HUES64 (cell line): ENCODE measurements at regions not wholly inside any gene's neighbourhood (a gene's known extent, or its start where the extent isn't known, plus 50 kb on each side); places are given as distances from the start of the nearest gene placed in this dataset.

Experiments used
- H3K27ac ChIP-seq: 2 replicates; pipeline ENCODE4 v1.7.0; 2013; ENCODE audit warnings: low read depth, low read length, inconsistent platforms
- H3K27me3 ChIP-seq: 2 replicates; pipeline ENCODE4 v1.6.1; 2013; ENCODE audit warnings: mild to moderate bottlenecking, low read length; ENCODE audit not compliant: insufficient read depth
- H3K36me3 ChIP-seq: 2 replicates; pipeline ENCODE4 v1.6.1; 2013; ENCODE audit warnings: mild to moderate bottlenecking, low read length; ENCODE audit not compliant: insufficient read depth
- H3K4me1 ChIP-seq: 2 replicates; pipeline ENCODE4 v1.6.1; 2013; ENCODE audit warnings: mild to moderate bottlenecking, low read length, moderate library complexity; ENCODE audit not compliant: insufficient read depth
- H3K4me3 ChIP-seq: 2 replicates; pipeline ENCODE4 v1.5.1; 2013; ENCODE audit warnings: mild to moderate bottlenecking, low read length, moderate library complexity
- H3K9ac ChIP-seq: 2 replicates; pipeline ENCODE4 v1.6.1; 2013; ENCODE audit warnings: mild to moderate bottlenecking, low read depth, low read length
- H3K9me3 ChIP-seq: 2 replicates; pipeline ENCODE4 v1.6.1; 2013; ENCODE audit warnings: low read depth, low read length; ENCODE audit not compliant: insufficient read depth
- WGBS: fragments of 150-250, 120-280 bp; methylation state at CpG from one replicate; pipeline ENCODE4 v1.1.7; 2013; ENCODE audit warnings: missing lambda C conversion rate; 5-methylcytosine and 5-hydroxymethylcytosine counted together

DNA sequence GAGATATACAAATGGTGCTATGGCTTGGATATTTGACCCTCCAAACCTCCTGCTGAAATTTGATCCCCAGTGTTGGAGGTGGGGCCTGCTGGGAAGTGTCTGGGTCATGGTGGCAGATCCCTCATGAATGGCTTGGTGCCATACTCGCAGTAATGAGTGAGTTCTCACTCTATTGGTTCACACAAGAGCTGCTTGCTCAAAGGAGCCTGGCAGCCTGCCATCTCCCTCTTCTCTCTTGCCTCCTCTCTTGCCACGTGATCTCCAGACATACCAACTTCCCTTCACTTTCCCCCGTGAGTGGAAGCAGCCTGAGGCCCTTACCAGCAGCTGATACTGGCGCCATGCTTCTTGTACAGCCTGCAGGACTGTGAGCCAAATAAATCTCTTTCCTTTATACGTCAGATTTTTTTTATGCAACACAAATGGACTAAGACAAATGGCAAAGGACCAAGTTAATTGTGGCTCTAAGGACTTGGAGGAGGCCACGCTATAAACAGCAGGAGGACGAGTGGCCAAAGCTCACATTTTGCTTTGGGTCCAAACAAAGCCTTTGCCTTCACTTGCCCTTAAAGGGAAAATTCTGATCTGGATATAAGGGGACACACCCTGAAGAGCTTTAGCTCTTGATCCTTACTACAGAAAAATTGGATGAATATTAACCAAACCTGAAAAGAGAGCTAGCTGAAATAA lies 214.7 kb downstream of the SS18 start:
- no peaks in the 10 kb centered on the region for H3K36me3 ChIP-seq

DNA sequence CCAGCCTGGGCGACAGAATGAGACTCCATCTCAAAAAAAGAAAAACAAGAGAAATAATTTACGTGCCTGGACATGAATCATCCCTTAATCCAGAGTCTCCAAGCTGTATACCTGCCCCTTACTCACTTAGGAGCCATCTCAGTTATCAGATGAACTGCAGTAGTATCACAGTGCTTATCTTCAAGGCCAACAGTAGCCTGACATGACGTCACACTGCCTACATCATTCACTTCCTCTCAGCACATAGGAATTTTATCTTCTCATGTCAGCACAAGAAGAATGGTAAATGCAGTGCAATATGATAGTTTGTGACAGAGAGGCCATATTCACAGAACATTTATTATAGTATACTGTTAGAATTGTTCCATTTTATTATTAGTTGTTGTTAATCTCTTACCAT lies 216.6 kb downstream of the SS18 start:
- no peaks in the 10 kb centered on the region for H3K27me3 ChIP-seq
- 0 out of 2 replicates have a peak, but pooled peaks cover 5% of the 10 kb centered on the region for H3K4me1 ChIP-seq
- no peaks in the 10 kb centered on the region for H3K36me3 ChIP-seq
- no peak overlapping the region for H3K27ac ChIP-seq
- no peaks in the 10 kb centered on the region for H3K9me3 ChIP-seq
- no peak overlapping the region for H3K4me3 ChIP-seq
- H3K9ac ChIP-seq = no peak overlapping the region
- 62% methylated on average over 3 of the region's 3 CpGs for WGBS

More for the DNA sequence above, 214.7 kb downstream of the SS18 start:
- WGBS = 93% methylated on average over 7 of the region's 7 CpGs
- no peaks in the 10 kb centered on the region for H3K4me1 ChIP-seq
- H3K9me3 ChIP-seq = no peaks in the 10 kb centered on the region
- no peak overlapping the region for H3K27ac ChIP-seq
- no peak overlapping the region for H3K9ac ChIP-seq
- H3K27me3 ChIP-seq = no peaks in the 10 kb centered on the region
- no peak overlapping the region for H3K4me3 ChIP-seq

DNA sequence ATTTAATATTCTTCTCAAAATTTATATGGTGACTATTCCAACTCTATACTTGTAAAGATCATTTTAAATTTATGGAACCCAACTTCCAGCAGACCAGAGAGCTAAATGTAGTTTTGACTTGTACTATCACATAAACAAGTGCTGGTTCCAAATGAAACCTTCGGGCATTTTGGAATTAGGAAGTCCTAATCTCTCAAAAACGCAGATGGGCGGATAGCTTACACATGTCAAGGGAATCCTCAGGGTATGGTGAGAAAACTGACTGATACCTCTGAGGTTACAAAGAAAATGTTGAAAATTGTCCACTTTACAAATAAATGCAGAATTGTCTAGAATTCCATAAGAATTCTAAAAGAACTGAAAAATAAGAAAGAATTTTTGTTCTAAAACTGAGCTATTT lies 224.1 kb downstream of the SS18 start:
- no peaks in the 10 kb centered on the region for H3K9me3 ChIP-seq
- WGBS = 99% methylated on average over 3 of the region's 3 CpGs
- H3K27me3 ChIP-seq = no peaks in the 10 kb centered on the region
- H3K36me3 ChIP-seq = no peaks in the 10 kb centered on the region
- H3K27ac ChIP-seq = no peak overlapping the region
- H3K4me3 ChIP-seq = no peak overlapping the region
- no peak overlapping the region for H3K9ac ChIP-seq
- 0 out of 2 replicates have a peak, but pooled peaks cover 5% of the 10 kb centered on the region for H3K4me1 ChIP-seq

DNA sequence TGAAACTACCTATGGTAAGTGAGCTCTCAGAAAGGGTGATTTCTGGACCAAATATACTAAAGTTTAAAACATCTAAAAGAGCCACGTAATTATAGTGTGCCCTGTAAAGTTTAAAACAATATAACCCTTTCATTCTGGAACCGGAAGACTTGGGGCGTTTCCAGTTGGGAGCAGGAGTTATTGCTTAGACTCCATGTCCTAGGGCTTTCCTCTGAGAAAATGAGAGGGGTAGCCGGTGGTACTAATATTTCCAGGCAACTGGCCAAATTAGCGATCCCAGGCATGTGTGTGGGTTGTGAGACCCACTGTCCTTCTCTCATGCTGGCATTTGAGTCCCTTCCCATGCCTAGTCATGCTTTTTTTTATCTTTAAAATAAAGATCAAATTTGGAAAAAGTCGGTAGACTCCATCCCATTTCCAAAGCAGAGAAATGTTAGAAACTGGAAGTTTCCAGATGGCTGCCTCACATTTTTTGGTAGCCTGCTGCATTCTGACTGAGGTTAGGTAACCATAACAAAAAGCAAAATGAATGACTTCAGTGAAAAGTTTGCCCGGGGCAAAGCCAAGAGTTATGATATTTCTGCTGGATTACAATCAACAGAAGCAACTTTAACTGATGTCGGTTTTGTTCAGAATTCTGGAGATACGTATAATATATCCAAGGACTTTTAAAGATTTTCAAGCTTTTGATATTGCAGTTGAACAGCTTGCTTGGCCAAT lies 227.4 kb downstream of the SS18 start:
- Histone ChIP-seq H3K4me3 (no peak overlapping the region), H3K9ac (no peak overlapping the region), H3K36me3 (no peaks in the 10 kb centered on the region), H3K27ac (no peak overlapping the region), H3K9me3 (no peaks in the 10 kb centered on the region), H3K27me3 (no peaks in the 10 kb centered on the region), H3K4me1 (no peaks in the 10 kb centered on the region)
- WGBS = 96% methylated on average over 9 of the region's 9 CpGs

DNA sequence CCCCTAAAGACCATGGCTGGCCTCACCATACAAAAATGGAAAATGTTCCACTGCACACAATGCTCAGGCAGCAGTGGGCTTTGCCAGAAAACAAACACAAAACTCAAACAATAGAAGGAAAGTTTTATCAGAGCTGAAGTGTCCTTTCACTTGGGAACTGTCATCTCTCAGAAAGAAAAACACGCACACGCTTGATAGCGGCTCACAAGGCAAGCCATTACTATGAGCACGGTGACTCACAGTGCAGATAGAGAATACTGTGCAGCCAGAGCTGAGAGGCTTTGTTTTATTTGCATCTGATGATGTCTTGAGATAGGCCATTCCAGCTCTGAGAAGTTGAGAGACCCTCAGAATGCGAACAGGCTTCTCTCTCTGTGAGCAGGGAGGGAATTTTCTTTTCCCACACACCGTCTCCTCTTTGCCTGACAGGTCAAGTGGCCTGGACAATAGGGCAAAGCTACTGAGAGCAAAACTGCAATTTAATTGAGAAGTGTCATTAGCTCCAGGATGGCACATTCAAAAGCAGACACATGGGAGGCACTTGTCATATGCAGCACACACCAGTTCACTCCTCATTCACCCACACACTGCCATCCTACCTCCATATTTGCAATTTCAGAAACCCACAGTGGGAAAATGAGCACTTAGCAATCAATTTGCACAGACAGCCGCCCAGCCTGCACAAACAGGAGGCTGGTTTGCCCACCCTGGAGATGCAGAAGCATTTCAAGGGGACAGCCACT lies 236.6 kb downstream of the SS18 start:
- Histone ChIP-seq H3K9me3 (no peaks in the 10 kb centered on the region), H3K9ac (no peak overlapping the region), H3K4me1 (no peaks in the 10 kb centered on the region), H3K36me3 (no peaks in the 10 kb centered on the region), H3K27ac (no peak overlapping the region), H3K27me3 (no peaks in the 10 kb centered on the region), H3K4me3 (no peak overlapping the region)
- 93% methylated on average over 7 of the region's 7 CpGs for WGBS

DNA sequence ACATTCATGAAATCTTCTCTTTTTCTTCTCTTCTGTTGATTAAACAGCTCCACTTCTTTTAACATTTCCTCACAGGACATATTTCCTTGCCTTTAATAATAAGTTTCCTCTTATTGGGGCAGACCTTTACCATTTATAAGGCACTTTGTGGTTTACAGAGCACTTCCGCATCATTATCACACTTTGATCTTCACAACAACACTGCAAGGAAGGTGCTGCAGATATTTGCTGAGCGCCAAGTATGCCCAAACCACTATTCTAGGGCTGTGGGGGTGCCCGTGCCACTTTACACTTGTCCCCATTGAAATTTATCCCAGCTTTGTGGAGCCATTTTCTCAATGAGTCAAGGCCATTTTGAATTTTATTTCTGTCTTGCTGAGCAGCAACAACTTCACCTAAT lies 246.6 kb downstream of the SS18 start:
- no peak overlapping the region for H3K27ac ChIP-seq
- H3K9me3 ChIP-seq = no peaks in the 10 kb centered on the region
- H3K4me1 ChIP-seq = no peaks in the 10 kb centered on the region
- WGBS = 93% methylated on average over 3 of the region's 3 CpGs
- no peak overlapping the region for H3K4me3 ChIP-seq
- H3K36me3 ChIP-seq = no peaks in the 10 kb centered on the region
- no peaks in the 10 kb centered on the region; the same call in 1 of the 2 replicates for H3K27me3 ChIP-seq
- H3K9ac ChIP-seq = no peak overlapping the region

DNA sequence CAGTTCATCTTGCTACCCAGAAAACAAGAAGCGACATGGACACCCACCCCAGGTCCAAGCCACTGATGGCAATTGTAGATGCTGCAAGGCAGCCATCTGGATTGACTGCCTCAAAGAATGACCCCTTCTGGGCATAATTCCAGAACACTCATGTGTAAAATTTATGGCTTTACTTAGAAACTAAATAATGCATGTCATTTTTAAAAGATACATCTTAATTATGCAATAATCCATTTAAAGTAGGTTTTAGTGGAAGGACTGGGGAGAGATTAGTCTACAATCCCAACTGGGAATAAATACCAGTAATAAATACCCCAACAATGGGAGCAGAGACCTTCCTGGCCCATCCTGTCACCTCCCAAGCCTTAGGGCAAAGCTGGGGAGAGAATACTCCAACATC lies 247.7 kb downstream of the SS18 start:
- Histone ChIP-seq H3K4me1 (no peaks in the 10 kb centered on the region), H3K9me3 (no peaks in the 10 kb centered on the region), H3K9ac (no peak overlapping the region), H3K4me3 (no peak overlapping the region), H3K36me3 (no peaks in the 10 kb centered on the region), H3K27me3 (no peaks in the 10 kb centered on the region; the same call in 1 of the 2 replicates), H3K27ac (no peak overlapping the region)
- 95% methylated on average over 1 of the region's 1 CpG for WGBS

DNA sequence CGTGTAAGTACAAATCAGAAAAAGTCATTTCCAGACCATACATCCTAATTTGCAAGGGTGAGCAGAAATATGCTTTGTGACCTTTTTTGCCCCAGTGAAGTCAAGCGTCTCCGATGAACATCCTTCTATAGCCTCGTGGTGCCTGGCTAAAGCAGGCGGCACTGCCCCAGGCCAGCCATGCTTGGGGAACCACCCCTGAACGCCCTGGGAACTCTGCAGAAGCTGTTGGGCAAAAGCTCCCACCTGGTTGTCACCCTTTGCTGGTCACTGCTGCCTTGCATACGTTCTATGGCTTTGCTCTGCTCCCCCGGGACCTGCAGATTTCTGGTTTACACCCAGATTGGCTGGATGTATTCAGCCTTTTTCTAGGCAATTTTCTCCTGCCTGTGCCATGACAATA lies 256.4 kb downstream of the SS18 start:
- Histone ChIP-seq H3K9me3 (no peaks in the 10 kb centered on the region), H3K27ac (no peak overlapping the region), H3K4me1 (no peaks in the 10 kb centered on the region), H3K4me3 (no peak overlapping the region), H3K9ac (no peak overlapping the region), H3K27me3 (no peaks in the 10 kb centered on the region), H3K36me3 (no peaks in the 10 kb centered on the region)
- 90% methylated on average over 8 of the region's 8 CpGs for WGBS

DNA sequence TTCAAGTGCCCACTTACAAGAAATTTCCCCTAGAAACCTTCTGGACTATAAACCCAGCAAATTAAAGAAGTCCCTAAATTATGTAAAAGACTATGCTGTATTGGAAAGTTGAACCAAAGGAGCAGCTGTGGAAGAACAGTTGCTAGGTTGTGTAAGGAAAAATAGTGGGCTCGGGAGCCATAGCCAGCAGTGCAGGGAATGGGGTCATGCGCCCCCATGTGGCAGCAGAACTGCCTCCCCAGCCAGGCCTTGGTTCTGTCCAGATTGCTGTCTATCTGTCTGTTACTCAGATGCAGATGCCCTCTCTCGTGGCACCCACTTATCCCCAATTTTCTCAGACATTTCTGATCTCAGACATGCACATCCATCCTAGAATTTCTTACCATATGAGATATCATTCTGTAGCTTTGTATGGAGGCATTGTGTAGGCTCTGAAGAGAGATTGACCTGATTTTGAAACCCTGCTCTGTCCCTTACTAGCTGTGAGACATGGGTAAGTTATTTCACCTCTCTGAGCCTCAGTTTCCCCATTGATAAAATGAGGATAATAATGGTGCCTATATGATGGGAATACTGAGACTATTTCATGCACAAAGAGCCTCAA lies 258.3 kb downstream of the SS18 start:
- Histone ChIP-seq H3K4me1 (peaks cover 13% of the 10 kb centered on the region; the same call in 1 of the 2 replicates), H3K27ac (no peak overlapping the region), H3K36me3 (no peaks in the 10 kb centered on the region), H3K9ac (no peak overlapping the region), H3K27me3 (no peaks in the 10 kb centered on the region), H3K4me3 (no peak overlapping the region), H3K9me3 (no peaks in the 10 kb centered on the region)
- 18% methylated on average over 3 of the region's 3 CpGs for WGBS

DNA sequence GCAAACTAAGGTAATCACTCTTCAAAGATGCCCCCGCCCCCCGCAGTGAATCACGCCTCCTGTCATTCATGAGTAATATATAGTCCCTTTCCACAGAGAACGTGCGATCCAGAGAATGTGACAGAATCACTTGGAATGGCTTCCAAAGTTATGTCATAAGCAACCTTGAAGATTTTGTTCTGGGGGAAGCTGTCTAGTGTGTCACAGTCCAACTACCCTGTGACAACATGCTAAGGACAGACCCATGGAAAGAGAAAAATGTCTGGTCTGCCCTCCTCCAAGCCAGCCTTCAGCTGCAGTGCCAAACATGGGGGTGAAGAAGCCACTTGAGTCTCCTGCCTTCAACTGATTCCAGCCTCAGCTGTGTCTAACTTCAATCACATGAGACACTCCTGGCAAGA lies 259.1 kb downstream of the SS18 start:
- no peak overlapping the region for H3K4me3 ChIP-seq
- H3K4me1 ChIP-seq = peaks cover 13% of the 10 kb centered on the region; the same call in 1 of the 2 replicates
- no peak overlapping the region for H3K27ac ChIP-seq
- 98% methylated on average over 5 of the region's 5 CpGs for WGBS
- no peak overlapping the region for H3K9ac ChIP-seq
- no peaks in the 10 kb centered on the region for H3K9me3 ChIP-seq
- no peaks in the 10 kb centered on the region for H3K36me3 ChIP-seq
- no peaks in the 10 kb centered on the region for H3K27me3 ChIP-seq

DNA sequence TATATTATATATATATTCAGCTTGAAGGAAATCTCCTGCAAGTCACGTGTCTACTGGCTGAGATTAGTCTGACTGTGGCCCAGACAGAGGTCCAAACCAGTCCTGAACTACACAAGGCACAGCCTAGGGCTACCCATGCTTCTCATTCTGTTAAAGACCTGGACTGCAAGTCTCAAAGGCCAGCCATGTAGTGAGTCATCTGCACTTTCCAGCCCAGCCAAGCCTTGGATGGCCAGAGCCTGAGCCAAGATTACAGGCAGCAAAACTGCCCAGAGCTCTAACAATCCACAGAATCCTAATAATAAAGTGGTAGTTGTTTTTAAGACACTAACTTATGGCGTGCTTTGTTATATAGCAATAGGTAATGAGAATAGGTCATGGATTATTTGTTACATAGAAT lies 259.6 kb downstream of the SS18 start:
- H3K9me3 ChIP-seq = no peaks in the 10 kb centered on the region
- 94% methylated on average over 2 of the region's 2 CpGs for WGBS
- H3K4me3 ChIP-seq = no peak overlapping the region
- peaks cover 13% of the 10 kb centered on the region; the same call in 1 of the 2 replicates for H3K4me1 ChIP-seq
- H3K27me3 ChIP-seq = no peaks in the 10 kb centered on the region
- no peaks in the 10 kb centered on the region for H3K36me3 ChIP-seq
- no peak overlapping the region for H3K27ac ChIP-seq
- H3K9ac ChIP-seq = no peak overlapping the region
